GM19397 (cell line): ENCODE measurements at regions not wholly inside any gene's neighbourhood (a gene's known extent, or its start where the extent isn't known, plus 50 kb on each side); places are given as distances from the start of the nearest gene placed in this dataset.

Experiments used
- ATAC-seq: cut with Tn5 transposase; IDR thresholded peaks from one replicate; pipeline ENCODE4 v1.9.1; 2021; ENCODE audit warnings: mild to moderate bottlenecking, moderate library complexity; ENCODE audit not compliant: unreplicated experiment

GRCh38 chr17:15048933-15049794, 216.0 kb downstream of the PMP22 start:
- ATAC-seq: no peak

- no peak for ATAC-seq
Measured at GRCh38 chr17:15048381-15048780, 216.7 kb downstream of the PMP22 start.

GRCh38 chr17:15042311-15042710, 222.8 kb downstream of the PMP22 start:
- no peak for ATAC-seq

DNA sequence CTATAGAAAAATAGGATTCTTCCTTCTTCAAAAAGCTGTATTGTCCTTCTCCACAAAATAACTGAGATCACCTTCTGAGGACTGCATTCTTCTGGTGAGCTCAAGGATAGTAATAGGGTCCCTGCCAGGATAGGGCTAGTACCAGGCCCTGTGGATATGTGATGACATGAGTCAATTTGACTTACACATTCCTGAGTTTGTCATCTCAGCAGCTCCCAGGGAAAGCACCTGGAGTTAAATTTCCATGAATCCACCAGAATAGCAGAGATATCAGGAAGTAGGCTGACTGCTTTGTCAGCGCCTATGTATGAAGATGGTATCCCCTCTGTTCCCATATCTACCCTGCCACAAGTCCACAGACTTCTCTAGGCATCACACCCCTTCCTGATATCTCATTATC, 225.8 kb downstream of the PMP22 start:
- no peak for ATAC-seq

DNA sequence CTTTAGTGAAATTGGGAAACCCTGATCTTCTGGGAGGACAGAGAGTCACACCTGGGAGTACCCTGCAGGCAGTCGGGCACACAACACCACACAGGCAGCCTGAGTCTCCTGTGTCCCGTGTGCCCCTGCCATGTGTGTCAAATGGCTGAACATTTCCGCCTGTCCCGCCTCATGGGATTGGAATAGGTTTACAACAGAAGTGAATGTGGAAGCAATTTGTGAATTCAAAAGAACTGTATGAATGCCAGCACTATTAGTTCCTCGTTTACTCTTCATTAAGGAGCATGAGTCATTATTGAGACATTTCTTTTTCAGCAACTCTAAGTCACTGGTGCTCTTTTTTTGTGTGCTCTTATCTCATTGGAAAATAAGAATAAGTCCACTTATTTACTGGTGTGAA, 226.5 kb downstream of the PMP22 start:
- ATAC-seq: no peak

GRCh38 chr17:15036238-15036637, 228.9 kb downstream of the PMP22 start:
- ATAC-seq: no peak

DNA sequence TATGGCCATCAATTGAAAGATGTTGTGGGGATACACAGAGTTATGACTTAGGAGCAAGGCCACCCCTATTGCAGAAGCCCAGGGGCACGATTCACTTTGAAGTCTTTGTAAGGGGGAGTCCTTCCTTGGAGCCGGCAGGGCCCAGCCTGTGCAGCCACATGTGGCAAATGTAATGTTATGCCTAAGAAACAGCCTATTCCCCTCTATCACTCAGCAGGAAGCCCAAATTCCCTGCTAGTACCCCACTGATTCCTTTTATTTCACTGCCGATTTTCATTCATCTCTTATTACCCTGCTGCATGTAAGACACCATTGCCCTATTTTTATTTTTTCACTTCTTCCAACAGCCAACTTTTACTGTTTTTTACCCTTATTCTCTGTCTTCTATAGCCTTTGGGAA, 233.2 kb downstream of the PMP22 start:
- ATAC-seq: no peak

- ATAC-seq: no peak
Measured at GRCh38 chr17:15029469-15029868, 235.7 kb downstream of the PMP22 start.

DNA sequence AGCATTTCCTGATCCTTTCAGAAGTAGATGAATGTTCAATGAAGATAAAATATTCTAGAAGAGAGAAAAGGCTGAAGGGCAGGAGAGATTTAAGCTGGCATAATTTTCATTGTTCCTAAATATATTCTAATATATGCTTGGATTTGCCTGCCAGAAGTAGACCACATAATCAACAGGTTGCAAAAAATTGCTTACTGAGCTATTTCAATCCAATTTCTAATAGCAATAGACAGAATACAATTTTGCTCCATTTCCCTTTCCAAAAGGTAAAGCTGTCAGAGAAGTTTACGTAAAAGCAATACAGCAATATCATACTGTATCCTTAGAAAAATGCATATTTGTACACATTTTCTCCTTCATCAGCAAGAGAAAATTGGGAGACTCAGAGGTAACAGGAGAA, 237.3 kb downstream of the PMP22 start:
- no peak for ATAC-seq

DNA sequence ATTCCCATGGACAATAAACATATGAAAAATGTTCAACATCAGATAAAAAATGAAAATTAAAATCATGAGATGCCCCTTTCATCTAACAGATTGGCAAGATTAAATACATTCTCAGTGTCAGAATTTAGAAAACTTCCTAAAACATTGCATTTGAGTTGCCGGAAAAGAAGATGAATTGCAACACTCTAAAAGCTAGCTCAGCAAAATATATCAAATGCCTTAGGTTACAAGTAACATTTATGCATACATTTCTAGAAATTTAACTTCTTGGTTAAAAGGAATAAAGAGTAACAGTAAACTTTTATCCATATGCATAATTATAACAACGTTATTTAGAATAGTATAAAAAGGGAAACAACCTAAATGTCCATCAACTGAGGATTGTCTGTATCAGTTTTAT, 239.0 kb downstream of the PMP22 start:
- ATAC-seq: no peak

DNA sequence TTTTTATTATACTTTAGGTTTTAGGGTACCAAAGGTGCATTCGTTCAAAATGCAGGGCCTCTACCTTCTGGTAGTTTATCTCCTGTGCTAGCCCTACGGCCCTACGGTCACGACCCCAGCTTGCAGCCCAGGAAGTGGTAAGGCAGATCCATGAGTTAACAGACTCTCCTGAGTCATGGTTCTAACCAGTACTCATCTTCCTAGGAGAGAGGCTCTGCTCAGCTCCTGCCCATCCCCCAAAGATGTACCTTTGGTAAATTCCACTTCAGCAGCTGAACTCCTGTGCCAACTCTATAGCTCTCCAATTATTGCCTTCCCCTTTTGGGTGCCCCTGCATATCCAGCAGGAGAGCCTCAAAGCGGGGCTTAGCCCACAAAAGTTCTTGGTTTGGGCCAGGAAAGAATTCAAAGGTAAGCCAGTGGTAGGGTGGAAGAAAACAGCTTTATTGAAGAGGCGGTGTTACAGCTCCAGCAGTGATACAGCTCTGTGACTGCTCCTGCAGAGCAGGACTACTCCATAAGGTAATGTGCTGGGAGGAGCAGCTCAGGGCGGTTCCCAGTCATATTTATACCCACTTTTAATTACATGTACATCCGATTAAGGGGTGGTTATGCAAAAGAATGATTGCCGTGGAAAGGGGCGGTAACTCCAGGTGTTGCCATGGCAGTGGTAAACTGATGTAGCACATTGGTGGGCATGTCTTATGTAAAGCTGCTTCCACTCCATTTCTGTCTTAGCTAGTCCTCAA, 241.4 kb downstream of the PMP22 start:
- no peak for ATAC-seq

DNA sequence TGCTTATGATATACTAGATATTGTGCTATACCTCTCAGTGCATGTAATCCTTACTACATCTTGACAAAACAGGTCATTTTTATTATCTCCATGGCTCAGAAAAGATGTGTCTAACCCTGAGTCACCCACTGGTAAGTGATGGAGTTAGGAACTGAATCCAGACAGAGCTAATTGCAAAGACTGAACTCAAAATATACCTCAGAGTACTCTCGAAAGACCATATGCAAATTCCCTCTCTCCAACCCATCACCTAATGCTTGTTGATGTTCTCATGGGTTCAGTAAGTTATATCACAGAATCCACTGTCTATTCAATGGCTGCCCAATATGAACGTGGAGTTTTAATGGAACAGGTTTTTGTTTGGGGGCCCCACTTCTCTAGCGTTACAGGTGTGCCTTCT, 246.0 kb downstream of the PMP22 start:
- no peak for ATAC-seq

DNA sequence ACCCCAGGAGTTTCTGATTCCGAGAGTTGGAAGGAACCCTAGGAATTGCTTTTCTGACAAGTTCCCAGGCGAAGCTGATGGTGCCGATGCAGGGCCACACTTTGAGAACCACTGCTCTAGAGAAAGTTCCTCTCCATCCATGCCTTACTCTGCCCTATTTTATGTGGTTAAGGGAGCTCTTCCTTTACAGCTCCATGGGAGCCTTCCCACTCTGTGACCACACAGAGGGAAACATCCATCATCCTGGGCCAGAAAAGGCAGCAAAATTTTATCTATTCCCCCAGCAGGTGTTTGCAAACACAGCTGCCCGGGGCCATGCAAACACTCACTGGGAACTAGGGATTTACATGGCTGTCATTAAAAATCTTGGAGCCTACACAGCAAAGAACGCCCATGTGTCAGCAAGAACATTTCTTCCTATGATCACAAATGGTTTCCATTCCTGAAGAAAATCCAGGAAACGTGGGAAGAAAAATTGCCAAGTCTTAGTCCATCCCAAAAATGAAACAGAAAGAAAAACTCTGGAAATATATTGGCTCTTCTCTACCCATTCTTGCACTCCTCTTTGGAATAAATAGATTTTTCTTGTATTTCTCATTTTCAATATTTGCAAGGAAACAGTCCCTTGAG, 252.7 kb downstream of the PMP22 start:
- ATAC-seq: no peak

DNA sequence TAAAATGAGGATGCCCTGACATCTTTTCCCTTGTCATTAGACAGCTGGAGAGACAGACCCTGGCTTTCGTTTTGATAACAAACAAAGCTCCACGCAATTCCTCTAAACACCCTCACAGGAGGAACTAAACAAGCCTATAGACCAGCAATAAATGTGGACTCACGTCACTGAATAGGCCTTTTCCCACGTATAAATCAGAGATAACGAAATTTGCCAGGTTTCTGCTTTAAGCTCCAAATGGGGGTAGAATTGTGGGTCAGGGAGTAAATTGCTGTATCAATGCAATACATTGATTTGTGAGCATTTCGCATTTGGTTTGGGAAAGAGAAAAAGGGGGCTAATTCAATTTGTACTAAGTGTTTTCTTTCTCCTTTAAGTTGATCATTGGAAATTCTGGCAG, 256.0 kb downstream of the PMP22 start:
- ATAC-seq: no peak

GRCh38 chr17:15007147-15007553, 258.0 kb downstream of the PMP22 start:
- ATAC-seq: no peak

DNA sequence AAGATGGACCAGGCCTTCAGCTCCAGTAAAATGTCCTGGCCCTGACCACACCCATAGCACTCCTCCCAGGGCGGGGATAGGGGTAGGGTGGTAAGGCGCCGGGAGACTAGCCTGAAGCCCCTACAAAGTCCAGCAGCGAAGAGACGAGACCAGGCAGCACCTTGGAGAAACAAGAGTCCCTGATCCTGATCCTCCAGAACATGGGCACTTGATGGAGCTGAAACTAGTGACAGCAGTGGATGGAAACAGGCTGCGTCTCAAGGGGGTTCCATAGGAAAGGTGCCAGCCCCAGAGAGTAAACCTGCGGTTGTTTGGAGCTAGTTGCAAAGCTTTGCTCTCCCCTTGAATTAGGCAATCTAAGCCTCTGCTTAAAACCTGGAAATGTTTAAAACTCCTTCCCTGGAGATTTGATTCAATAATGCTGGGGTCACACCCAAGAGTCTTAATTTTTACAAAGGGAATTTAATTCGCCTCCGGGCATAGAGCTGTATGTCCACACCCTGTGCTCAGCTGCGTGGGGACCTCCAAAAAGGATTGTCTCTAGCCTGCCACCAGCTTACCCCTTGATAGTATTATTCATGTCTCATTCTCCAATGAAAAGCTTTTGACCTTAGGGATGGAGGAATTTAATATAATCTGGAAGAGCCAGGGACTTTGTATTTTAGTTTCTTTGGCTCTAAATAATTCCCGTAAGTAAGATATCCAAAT, 258.6 kb downstream of the PMP22 start:
- ATAC-seq: no peak

- no peak for ATAC-seq
Measured at GRCh38 chr17:15000661-15001060, 264.5 kb downstream of the PMP22 start.

- no peak for ATAC-seq
Measured at GRCh38 chr17:14997290-14997689, 267.8 kb downstream of the PMP22 start.

DNA sequence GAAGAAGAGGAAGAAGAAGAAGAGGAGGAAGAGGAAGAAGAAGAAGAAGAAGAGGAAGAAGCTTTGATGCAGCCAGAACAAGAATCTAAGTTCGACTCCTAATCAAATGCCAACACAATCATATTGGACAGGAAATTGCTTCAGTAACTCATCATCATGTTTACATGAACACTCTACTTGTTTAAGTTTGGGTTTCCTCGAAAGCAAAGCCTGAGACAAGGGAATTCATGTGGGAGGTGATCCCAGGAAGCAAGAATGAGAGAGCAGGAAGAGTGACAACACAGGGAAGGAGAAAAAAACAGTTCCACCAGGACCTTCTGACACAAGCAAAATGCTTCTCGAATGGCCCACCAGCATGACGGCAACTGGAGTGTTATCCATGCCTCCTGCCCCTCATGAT, 279.0 kb downstream of the PMP22 start:
- ATAC-seq: no peak

- ATAC-seq: no peak
Measured at GRCh38 chr17:14972844-14973243, 292.3 kb downstream of the PMP22 start.

DNA sequence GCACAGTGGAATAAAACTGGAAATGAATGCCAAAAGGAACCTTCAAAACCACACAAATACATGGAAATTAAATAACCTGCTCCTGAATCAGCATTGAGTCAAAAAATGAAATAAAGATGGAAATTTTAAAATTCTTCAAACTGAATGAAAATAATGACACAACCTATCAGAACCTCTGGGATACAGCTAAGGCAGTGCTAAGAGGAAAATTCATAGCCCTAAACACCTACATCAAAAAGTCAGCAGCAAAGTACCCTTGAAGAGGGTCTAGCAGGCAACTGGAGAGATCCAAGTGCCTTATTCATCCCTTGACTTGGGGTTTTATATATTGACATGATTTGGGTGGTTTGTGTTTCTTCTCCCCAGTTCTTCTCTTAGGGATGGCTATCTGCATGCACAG, 294.1 kb downstream of the PMP22 start:
- ATAC-seq: no peak
